ENCODE measurements at regions not wholly inside any gene's neighbourhood (a gene's known extent, or its start where the extent isn't known, plus 50 kb on each side); places are given as distances from the start of the nearest gene placed in this dataset.

DNA sequence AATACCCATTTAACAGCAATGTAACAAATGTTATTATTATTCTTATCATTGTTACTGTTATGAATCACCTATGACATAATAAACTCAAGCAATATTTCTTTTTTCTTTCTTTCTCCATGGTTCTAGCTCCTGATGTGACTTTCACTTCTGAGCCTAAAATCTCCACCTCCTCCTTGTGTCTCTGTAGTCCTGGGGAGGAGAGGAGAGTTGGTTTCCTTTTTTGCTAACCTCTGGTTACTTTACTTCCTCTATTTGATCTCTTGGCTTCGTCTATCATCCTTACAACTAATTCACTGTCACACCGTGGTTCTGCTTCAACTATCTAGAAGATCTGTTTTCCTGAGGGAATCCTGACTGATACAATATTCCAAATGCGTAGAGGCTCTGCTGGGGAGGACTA, 456.6 kb downstream of the VRK1 start:
- Histone ChIP-seq H3K27me3 (no peaks in the 10 kb centered on the region), H3K4me3 (no peak overlapping the region), H3K27ac (no peak overlapping the region), H3K36me3 (no peaks in the 10 kb centered on the region), H3K4me1 (no peaks in the 10 kb centered on the region), H3K9me3 (no peaks in the 10 kb centered on the region), H3K9ac (ENCODE audit: low read depth in 2 of 2, low read length in 2 of 2) (no peak overlapping the region)
- intact Hi-C loops (cut with DNase I), result no loop called here
- TF ChIP-seq, protein P1, sequence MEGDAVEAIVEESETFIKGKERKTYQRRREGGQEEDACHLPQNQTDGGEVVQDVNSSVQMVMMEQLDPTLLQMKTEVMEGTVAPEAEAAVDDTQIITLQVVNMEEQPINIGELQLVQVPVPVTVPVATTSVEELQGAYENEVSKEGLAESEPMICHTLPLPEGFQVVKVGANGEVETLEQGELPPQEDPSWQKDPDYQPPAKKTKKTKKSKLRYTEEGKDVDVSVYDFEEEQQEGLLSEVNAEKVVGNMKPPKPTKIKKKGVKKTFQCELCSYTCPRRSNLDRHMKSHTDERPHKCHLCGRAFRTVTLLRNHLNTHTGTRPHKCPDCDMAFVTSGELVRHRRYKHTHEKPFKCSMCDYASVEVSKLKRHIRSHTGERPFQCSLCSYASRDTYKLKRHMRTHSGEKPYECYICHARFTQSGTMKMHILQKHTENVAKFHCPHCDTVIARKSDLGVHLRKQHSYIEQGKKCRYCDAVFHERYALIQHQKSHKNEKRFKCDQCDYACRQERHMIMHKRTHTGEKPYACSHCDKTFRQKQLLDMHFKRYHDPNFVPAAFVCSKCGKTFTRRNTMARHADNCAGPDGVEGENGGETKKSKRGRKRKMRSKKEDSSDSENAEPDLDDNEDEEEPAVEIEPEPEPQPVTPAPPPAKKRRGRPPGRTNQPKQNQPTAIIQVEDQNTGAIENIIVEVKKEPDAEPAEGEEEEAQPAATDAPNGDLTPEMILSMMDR (IDR thresholded peaks at IDR 0.05), result no peak
- DNase-seq, result no peak

DNA sequence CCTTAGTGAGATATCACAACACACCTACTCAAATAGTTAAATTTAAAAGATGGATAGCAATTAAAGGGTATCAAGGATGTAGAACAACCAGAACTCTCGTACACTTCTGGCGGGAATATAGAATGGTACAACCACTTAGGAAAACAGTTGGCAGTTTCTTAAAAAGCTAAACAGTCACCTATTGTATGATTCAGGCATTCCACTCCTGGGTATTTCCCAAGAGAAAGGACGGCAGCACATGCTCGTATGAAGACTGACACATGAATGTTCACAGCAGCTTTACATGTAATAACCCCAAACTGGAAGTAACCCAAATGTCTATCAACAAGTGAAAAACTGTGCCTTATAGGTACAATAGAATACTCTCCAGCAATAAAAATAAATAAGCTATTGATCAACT, 465.2 kb downstream of the VRK1 start:
- intact Hi-C loops (cut with DNase I), result no loop called here

DNA sequence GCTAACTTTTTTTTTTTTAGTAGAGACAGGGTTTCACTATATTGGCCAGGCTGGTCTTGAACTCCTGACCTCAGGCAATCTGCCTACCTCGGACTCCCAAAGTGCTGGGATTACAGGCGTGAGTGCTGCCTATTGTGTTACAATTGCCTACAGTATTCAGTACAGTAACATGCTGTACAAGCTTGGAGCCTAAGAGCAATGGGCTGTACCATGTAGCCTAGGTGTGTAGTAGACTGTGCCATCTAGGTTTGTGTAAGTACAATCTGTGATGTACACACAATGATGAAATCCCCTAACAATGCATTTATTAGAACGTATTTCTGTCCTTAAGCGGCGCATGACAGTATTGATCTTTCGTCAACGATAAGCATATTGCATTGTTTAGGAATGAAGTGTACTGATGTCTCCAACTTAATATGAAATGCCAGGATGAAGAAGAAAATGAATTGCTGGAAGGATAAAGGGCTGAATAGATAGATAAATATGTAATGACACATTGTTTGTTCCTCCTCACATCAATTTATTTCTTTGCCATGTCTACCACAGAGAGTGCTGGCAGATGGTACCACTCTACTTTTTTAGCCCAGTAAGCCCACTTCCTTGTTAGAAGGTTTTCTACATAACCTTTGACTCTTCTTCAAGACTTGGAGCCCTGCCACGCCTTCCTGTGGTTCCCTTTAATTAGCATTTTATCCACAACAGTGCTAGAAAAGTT, 467.5 kb downstream of the VRK1 start:
- H3K27ac ChIP-seq, result no peak overlapping the region
- TF ChIP-seq, protein P1 (IDR thresholded peaks at IDR 0.05), result no peak
- no peak for DNase-seq

More for the DNA sequence above, 465.2 kb downstream of the VRK1 start:
- Histone ChIP-seq H3K36me3 (no peaks in the 10 kb centered on the region), H3K9me3 (no peaks in the 10 kb centered on the region), H3K27me3 (no peaks in the 10 kb centered on the region), H3K27ac (no peak overlapping the region), H3K4me3 (no peak overlapping the region), H3K9ac (ENCODE audit: low read depth in 2 of 2, low read length in 2 of 2) (no peak overlapping the region), H3K4me1 (no peaks in the 10 kb centered on the region)
- TF ChIP-seq, protein P1 (IDR thresholded peaks at IDR 0.05), result no peak
- DNase-seq, result no peak

DNA sequence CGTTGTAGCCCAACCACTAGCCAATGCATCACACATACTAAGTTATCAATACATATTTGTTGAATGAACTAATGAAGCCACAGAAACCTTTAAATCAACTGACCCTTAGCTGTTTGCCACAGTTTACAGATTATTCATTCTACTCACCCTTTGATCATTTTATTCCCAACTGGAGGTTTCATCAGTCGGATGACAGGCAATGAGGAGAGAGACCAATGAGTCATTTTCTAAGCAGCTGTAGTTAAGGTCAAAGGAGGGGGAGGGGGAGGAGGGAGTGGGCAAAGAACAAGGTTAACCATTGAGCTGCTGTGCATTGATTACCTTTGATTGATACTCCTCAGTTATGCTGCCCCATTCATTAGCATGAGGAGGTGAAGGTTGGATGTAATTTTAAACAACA, 469.5 kb downstream of the VRK1 start:
- TF ChIP-seq, protein P1 (IDR thresholded peaks at IDR 0.05), result no peak
- H3K4me1 ChIP-seq, result no peaks in the 10 kb centered on the region
- no peak overlapping the region for H3K27ac ChIP-seq
- H3K9me3 ChIP-seq, result no peaks in the 10 kb centered on the region
- no peak overlapping the region for H3K9ac ChIP-seq (ENCODE audit: low read depth in 2 of 2, low read length in 2 of 2)
- no peak for DNase-seq
- no peaks in the 10 kb centered on the region for H3K27me3 ChIP-seq
- H3K36me3 ChIP-seq, result no peaks in the 10 kb centered on the region
- intact Hi-C loops (cut with DNase I), result no loop called here
- H3K4me3 ChIP-seq, result no peak overlapping the region

More for the DNA sequence above, 467.5 kb downstream of the VRK1 start:
- intact Hi-C loops (cut with DNase I), result no loop called here
- H3K4me1 ChIP-seq, result no peaks in the 10 kb centered on the region
- no peaks in the 10 kb centered on the region for H3K36me3 ChIP-seq
- H3K9ac ChIP-seq (ENCODE audit: low read depth in 2 of 2, low read length in 2 of 2), result no peak overlapping the region
- no peak overlapping the region for H3K4me3 ChIP-seq
- no peaks in the 10 kb centered on the region for H3K9me3 ChIP-seq
- H3K27me3 ChIP-seq, result no peaks in the 10 kb centered on the region

DNA sequence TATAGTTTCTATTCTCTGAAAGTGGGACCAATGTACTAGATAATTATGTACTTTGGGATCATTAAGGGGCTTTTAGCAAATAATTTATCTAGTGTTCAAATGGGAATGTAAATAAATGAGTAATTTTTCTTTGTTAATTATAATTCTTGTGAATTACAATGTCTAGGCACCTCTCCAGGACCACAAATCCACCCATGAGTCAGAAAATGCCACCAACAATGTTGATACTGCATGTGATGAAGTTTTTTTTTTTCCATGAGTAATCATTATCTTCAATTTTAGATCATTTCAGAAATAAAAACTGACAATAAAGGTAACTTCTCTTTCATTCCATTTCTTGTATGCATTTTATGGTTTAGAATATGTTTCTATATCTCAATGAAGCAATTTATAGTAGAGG, 470.3 kb downstream of the VRK1 start:
- Histone ChIP-seq H3K27me3 (no peaks in the 10 kb centered on the region), H3K4me3 (no peak overlapping the region), H3K4me1 (no peaks in the 10 kb centered on the region), H3K36me3 (no peaks in the 10 kb centered on the region), H3K9me3 (no peaks in the 10 kb centered on the region), H3K27ac (no peak overlapping the region), H3K9ac (ENCODE audit: low read depth in 2 of 2, low read length in 2 of 2) (no peak overlapping the region)
- TF ChIP-seq, protein P1 (IDR thresholded peaks at IDR 0.05), result no peak
- no peak for DNase-seq
- intact Hi-C loops (cut with DNase I), result no loop called here

Data from colonic mucosa (tissue), 4 donors.